SK-N-MC (cell line): ENCODE measurements at regions not wholly inside any gene's neighbourhood (a gene's known extent, or its start where the extent isn't known, plus 50 kb on each side); places are given as distances from the start of the nearest gene placed in this dataset.
"Not testable (repeated sequence)": the region's sequence is repeated elsewhere in the genome, so short reads cannot be mapped to it uniquely, and the experiment has no call there.

Experiments used
- DNase-seq: peaks from one replicate; pipeline ENCODE4 v3.0.0-alpha.2; 2011; ENCODE audit warnings: low read depth, low spot score
- H3K27ac ChIP-seq: fragments of 200-600 bp; sonication (generic); 2 replicates; pipeline ENCODE4 v1.5.1; 2016; ENCODE audit warnings: mixed run types
- H3K36me3 ChIP-seq: fragments of 200-600 bp; sonication (generic); 2 replicates; pipeline ENCODE4 v1.6.1; 2017; ENCODE audit warnings: antibody characterized with exemption, low read length, mixed read lengths; ENCODE audit not compliant: insufficient read depth
- H3K4me3 ChIP-seq: fragments of 200-600 bp; sonication (generic); 2 replicates; pipeline ENCODE4 v1.5.1; 2016
- H3K9ac ChIP-seq: fragments of 200-600 bp; sonication (generic); 2 replicates; pipeline ENCODE4 v1.8.0; 2017; ENCODE audit warnings: mixed run types, mixed read lengths; ENCODE audit not compliant: insufficient read length
- H3K9me3 ChIP-seq: fragments of 200-600 bp; sonication (generic); 2 replicates; pipeline ENCODE4 v1.6.1; 2017; ENCODE audit warnings: low read depth, mild to moderate bottlenecking, antibody characterized with exemption, low read length, moderate library complexity, mixed read lengths
- EZH2 ChIP-seq: fragments of 200-600 bp; sonication (generic); IDR thresholded peaks from one replicate; pipeline ENCODE4 v1.6.1; 2017; ENCODE audit warnings: antibody characterized with exemption
- FOXP2 ChIP-seq: optimal IDR thresholded peaks from 2 replicates; pipeline ENCODE3; 2011; ENCODE audit warnings: mild to moderate bottlenecking, moderate library complexity; ENCODE audit not compliant: insufficient read depth; ENCODE audit errors: extremely low read length, control extremely low read depth
- POLR2AphosphoS5 ChIP-seq: IDR thresholded peaks from 2 replicates; pipeline ENCODE4 v1.6.1; 2012; ENCODE audit warnings: mild to moderate bottlenecking, low read depth, low read length, borderline replicate concordance

GRCh38 chr2:66632882-66633281 is 198.0 kb downstream of the MEIS1 start:
- not testable (repeated sequence) for DNase-seq, H3K27ac ChIP-seq, H3K4me3 ChIP-seq, H3K9ac ChIP-seq, H3K36me3 ChIP-seq, H3K9me3 ChIP-seq

GRCh38 chr2:66633631-66634030 is 198.7 kb downstream of the MEIS1 start:
- H3K4me3 ChIP-seq = no peak overlapping the region
- 0 out of 2 replicates have a peak, but pooled peaks cover 3% of the 10 kb centered on the region for H3K9me3 ChIP-seq
- no peaks in the 10 kb centered on the region for H3K36me3 ChIP-seq
- no peak for TF ChIP-seq POLR2AphosphoS5
- no peak for TF ChIP-seq EZH2
- TF ChIP-seq FOXP2 = no peak
- no peak for DNase-seq
- no peak overlapping the region for H3K27ac ChIP-seq
- H3K9ac ChIP-seq = no peak overlapping the region

- H3K9ac ChIP-seq = no peak overlapping the region
- TF ChIP-seq POLR2AphosphoS5 (no peak), EZH2 (no peak), FOXP2 (no peak)
- H3K36me3 ChIP-seq = no peaks in the 10 kb centered on the region
- H3K27ac ChIP-seq = no peak overlapping the region
- no peak overlapping the region for H3K4me3 ChIP-seq
- no peak for DNase-seq
- H3K9me3 ChIP-seq = 0 out of 2 replicates have a peak, but pooled peaks cover 3% of the 10 kb centered on the region
Observed at GRCh38 chr2:66634784-66635183, 199.9 kb downstream of the MEIS1 start.

- Histone ChIP-seq H3K36me3 (no peaks in the 10 kb centered on the region), H3K9ac (no peak overlapping the region), H3K27ac (no peak overlapping the region), H3K9me3 (no peaks in the 10 kb centered on the region), H3K4me3 (no peak overlapping the region)
- TF ChIP-seq FOXP2 = no peak
- no peak for TF ChIP-seq POLR2AphosphoS5
- no peak for TF ChIP-seq EZH2
- DNase-seq = no peak
Observed at GRCh38 chr2:66641685-66642084, 206.8 kb downstream of the MEIS1 start.

GRCh38 chr2:66648081-66648480 is 213.2 kb downstream of the MEIS1 start:
- not testable (repeated sequence) for DNase-seq, H3K9ac ChIP-seq, H3K9me3 ChIP-seq, H3K36me3 ChIP-seq, H3K27ac ChIP-seq, H3K4me3 ChIP-seq

- no peak for TF ChIP-seq FOXP2
- TF ChIP-seq POLR2AphosphoS5 = no peak
- no peak for TF ChIP-seq EZH2
- Histone ChIP-seq H3K9ac (no peak overlapping the region), H3K9me3 (no peaks in the 10 kb centered on the region; the same call in 1 of the 2 replicates), H3K36me3 (no peaks in the 10 kb centered on the region), H3K27ac (no peak overlapping the region), H3K4me3 (no peak overlapping the region)
- no peak for DNase-seq
Observed at GRCh38 chr2:66649006-66649405, 214.1 kb downstream of the MEIS1 start.

- TF ChIP-seq EZH2 (no peak), POLR2AphosphoS5 (no peak), FOXP2 (no peak)
- no peak for DNase-seq
Observed at GRCh38 chr2:66651295-66651694, 216.4 kb downstream of the MEIS1 start.

GRCh38 chr2:66660804-66661203 is 225.9 kb downstream of the MEIS1 start:
- Histone ChIP-seq H3K9me3 (no peaks in the 10 kb centered on the region; the same call in 1 of the 2 replicates), H3K4me3 (no peak overlapping the region), H3K9ac (no peak overlapping the region), H3K36me3 (no peaks in the 10 kb centered on the region), H3K27ac (no peak overlapping the region)
- no peak for DNase-seq
- TF ChIP-seq FOXP2 (no peak), EZH2 (no peak), POLR2AphosphoS5 (no peak)

More at GRCh38 chr2:66651295-66651694, 216.4 kb downstream of the MEIS1 start:
- H3K36me3 ChIP-seq = no peaks in the 10 kb centered on the region
- H3K4me3 ChIP-seq = no peak overlapping the region
- no peak overlapping the region for H3K27ac ChIP-seq
- H3K9me3 ChIP-seq = no peaks in the 10 kb centered on the region; the same call in 1 of the 2 replicates
- no peak overlapping the region for H3K9ac ChIP-seq

- TF ChIP-seq EZH2 = no peak
- no peak for TF ChIP-seq FOXP2
- TF ChIP-seq POLR2AphosphoS5 = no peak
Observed at GRCh38 chr2:66661253-66662173, 226.6 kb downstream of the MEIS1 start.

More at GRCh38 chr2:66661253-66662173, 226.6 kb downstream of the MEIS1 start:
- Histone ChIP-seq H3K9ac (no peak overlapping the region), H3K9me3 (no peaks in the 10 kb centered on the region; the same call in 1 of the 2 replicates), H3K4me3 (no peak overlapping the region), H3K36me3 (no peaks in the 10 kb centered on the region), H3K27ac (no peak overlapping the region)
- DNase-seq = no peak
